ENCODE measurements at regions not wholly inside any gene's neighbourhood (a gene's known extent, or its start where the extent isn't known, plus 50 kb on each side); places are given as distances from the start of the nearest gene placed in this dataset.

GRCh38 chr1:25030012-25030411, 99.9 kb upstream of the RUNX3 start:
- Mint-ChIP-seq H3K9me3 (no peaks in the 10 kb centered on the region), H3K27me3 (ENCODE audit: low read depth) (no peaks in the 10 kb centered on the region), H3K4me3 (peak overlapping the region; percentile 74), H3K27ac (peak overlapping the region; percentile 98), H3K36me3 (ENCODE audit: low read depth) (peaks cover 1% of the 10 kb centered on the region), H3K4me1 (ENCODE audit: low read depth) (peaks cover 85% of the 10 kb centered on the region)

- peak overlapping the region; percentile 98 for H3K27ac Mint-ChIP-seq
- peaks cover 90% of the 10 kb centered on the region for H3K4me1 Mint-ChIP-seq (ENCODE audit: low read depth)
Measured at GRCh38 chr1:25028907-25029599, 99.0 kb upstream of the RUNX3 start.

GRCh38 chr1:25028587-25028906, 98.5 kb upstream of the RUNX3 start:
- Mint-ChIP-seq H3K4me1 (ENCODE audit: low read depth) (peaks cover 92% of the 10 kb centered on the region), H3K27me3 (ENCODE audit: low read depth) (no peaks in the 10 kb centered on the region), H3K4me3 (peak overlapping the region; percentile 74), H3K9me3 (no peaks in the 10 kb centered on the region), H3K27ac (peak overlapping the region; percentile 98), H3K36me3 (ENCODE audit: low read depth) (peaks cover 1% of the 10 kb centered on the region)

More at GRCh38 chr1:25028907-25029599, 99.0 kb upstream of the RUNX3 start:
- H3K9me3 Mint-ChIP-seq = no peaks in the 10 kb centered on the region
- no peaks in the 10 kb centered on the region for H3K27me3 Mint-ChIP-seq (ENCODE audit: low read depth)
- H3K4me3 Mint-ChIP-seq = peak overlapping the region; percentile 74
- H3K36me3 Mint-ChIP-seq (ENCODE audit: low read depth) = peaks cover 1% of the 10 kb centered on the region

- no peak overlapping the region for H3K4me3 Mint-ChIP-seq
- H3K27ac Mint-ChIP-seq = peak overlapping the region; percentile 98
- no peaks in the 10 kb centered on the region for H3K9me3 Mint-ChIP-seq
- H3K27me3 Mint-ChIP-seq (ENCODE audit: low read depth) = no peaks in the 10 kb centered on the region
- H3K4me1 Mint-ChIP-seq (ENCODE audit: low read depth) = peaks cover 92% of the 10 kb centered on the region
- peaks cover 1% of the 10 kb centered on the region for H3K36me3 Mint-ChIP-seq (ENCODE audit: low read depth)
Measured at GRCh38 chr1:25027822-25028586, 97.9 kb upstream of the RUNX3 start.

- Mint-ChIP-seq H3K36me3 (ENCODE audit: low read depth) (peaks cover 1% of the 10 kb centered on the region), H3K4me3 (no peak overlapping the region), H3K9me3 (no peaks in the 10 kb centered on the region), H3K4me1 (ENCODE audit: low read depth) (peaks cover 88% of the 10 kb centered on the region), H3K27me3 (ENCODE audit: low read depth) (no peaks in the 10 kb centered on the region), H3K27ac (peak overlapping the region; percentile 52)
Measured at GRCh38 chr1:25026730-25027450, 96.8 kb upstream of the RUNX3 start.

GRCh38 chr1:25026304-25026703, 96.2 kb upstream of the RUNX3 start:
- Mint-ChIP-seq H3K4me1 (ENCODE audit: low read depth) (peaks cover 87% of the 10 kb centered on the region), H3K27ac (no peak overlapping the region), H3K36me3 (ENCODE audit: low read depth) (peaks cover 1% of the 10 kb centered on the region), H3K27me3 (ENCODE audit: low read depth) (no peaks in the 10 kb centered on the region), H3K9me3 (no peaks in the 10 kb centered on the region), H3K4me3 (no peak overlapping the region)

- Mint-ChIP-seq H3K27me3 (ENCODE audit: low read depth) (no peaks in the 10 kb centered on the region), H3K9me3 (no peaks in the 10 kb centered on the region), H3K36me3 (ENCODE audit: low read depth) (no peaks in the 10 kb centered on the region), H3K27ac (peak overlapping the region; percentile 2), H3K4me3 (no peak overlapping the region), H3K4me1 (ENCODE audit: low read depth) (peaks cover 89% of the 10 kb centered on the region)
Measured at GRCh38 chr1:25024615-25025350, 94.7 kb upstream of the RUNX3 start.

- H3K4me1 Mint-ChIP-seq (ENCODE audit: low read depth) = peaks cover 89% of the 10 kb centered on the region
- H3K4me3 Mint-ChIP-seq = peak overlapping the region; percentile 69
- H3K36me3 Mint-ChIP-seq (ENCODE audit: low read depth) = no peaks in the 10 kb centered on the region
- no peaks in the 10 kb centered on the region for H3K27me3 Mint-ChIP-seq (ENCODE audit: low read depth)
- H3K27ac Mint-ChIP-seq = peak overlapping the region; percentile 96
- no peaks in the 10 kb centered on the region for H3K9me3 Mint-ChIP-seq
Measured at GRCh38 chr1:25023826-25024225, 93.8 kb upstream of the RUNX3 start.

- Mint-ChIP-seq H3K27ac (peak overlapping the region; percentile 96), H3K36me3 (ENCODE audit: low read depth) (no peaks in the 10 kb centered on the region), H3K4me3 (peak overlapping the region; percentile 69), H3K27me3 (ENCODE audit: low read depth) (no peaks in the 10 kb centered on the region), H3K4me1 (ENCODE audit: low read depth) (peaks cover 86% of the 10 kb centered on the region), H3K9me3 (no peaks in the 10 kb centered on the region)
Measured at GRCh38 chr1:25023190-25023578, 93.1 kb upstream of the RUNX3 start.

- Mint-ChIP-seq H3K27ac (peak overlapping the region; percentile 96), H3K9me3 (no peaks in the 10 kb centered on the region), H3K4me1 (ENCODE audit: low read depth) (peaks cover 86% of the 10 kb centered on the region), H3K27me3 (ENCODE audit: low read depth) (no peaks in the 10 kb centered on the region), H3K4me3 (peak overlapping the region; percentile 69), H3K36me3 (ENCODE audit: low read depth) (no peaks in the 10 kb centered on the region)
Measured at GRCh38 chr1:25022361-25023189, 92.5 kb upstream of the RUNX3 start.

- no peaks in the 10 kb centered on the region for H3K36me3 Mint-ChIP-seq (ENCODE audit: low read depth)
- H3K9me3 Mint-ChIP-seq = no peaks in the 10 kb centered on the region
- H3K4me3 Mint-ChIP-seq = no peak overlapping the region
- H3K27ac Mint-ChIP-seq = peak overlapping the region; percentile 78
- no peaks in the 10 kb centered on the region for H3K27me3 Mint-ChIP-seq (ENCODE audit: low read depth)
- peaks cover 83% of the 10 kb centered on the region for H3K4me1 Mint-ChIP-seq (ENCODE audit: low read depth)
Measured at GRCh38 chr1:25021591-25022215, 91.6 kb upstream of the RUNX3 start.

- Mint-ChIP-seq H3K27me3 (ENCODE audit: low read depth) (no peaks in the 10 kb centered on the region), H3K27ac (peak overlapping the region; percentile 78), H3K9me3 (no peaks in the 10 kb centered on the region), H3K4me1 (ENCODE audit: low read depth) (peaks cover 80% of the 10 kb centered on the region), H3K4me3 (no peak overlapping the region), H3K36me3 (ENCODE audit: low read depth) (no peaks in the 10 kb centered on the region)
Measured at GRCh38 chr1:25020851-25021590, 90.9 kb upstream of the RUNX3 start.

Data from T-helper 1 cell treated with Interleukin-12 subunit alpha and Interleukin-12 subunit beta and Interleukin-4 antibody, amounts not matched to agents 30 μg/mL and 1 μg/mL, for 36 hours (primary cell).